ENCODE measurements at regions not wholly inside any gene's neighbourhood (a gene's known extent, or its start where the extent isn't known, plus 50 kb on each side); places are given as distances from the start of the nearest gene placed in this dataset.

- peaks cover 2% of the 10 kb centered on the region for H3K27me3 Mint-ChIP-seq (ENCODE audit: low read depth)
- Histone ChIP-seq H3K4me2 (ENCODE audit: insufficient read depth, insufficient read length, low read length) (no peak overlapping the region), H2BK5ac (ENCODE audit: insufficient read length, low read length) (no peak overlapping the region), H2AK5ac (ENCODE audit: insufficient read length, low read length) (no peak overlapping the region), H3K4ac (ENCODE audit: low read depth, low read length) (no peak overlapping the region), H2BK120ac (ENCODE audit: low read depth, low read length, poor library complexity, severe bottlenecking) (no peak overlapping the region), H4K5ac (ENCODE audit: insufficient read length, low read depth, low read length) (no peak overlapping the region), H3K18ac (ENCODE audit: insufficient read length, low read depth, low read length) (no peak overlapping the region), H3K27me3 (ENCODE audit: insufficient read depth, low read length) (no peaks in the 10 kb centered on the region), H3K23ac (ENCODE audit: insufficient read length, low read depth, low read length) (no peak overlapping the region), H3K9ac (ENCODE audit: extremely low read depth, insufficient read length, low read length) (no peak overlapping the region), H3K23me2 (ENCODE audit: insufficient read length, low read depth, low read length, poor library complexity, severe bottlenecking) (no peaks in the 10 kb centered on the region), H4K8ac (replicated peaks; ENCODE audit: insufficient read length, low read depth, low read length) (no peak overlapping the region), H3K9me3 (ENCODE audit: control insufficient read depth, low read depth, low read length) (no peaks in the 10 kb centered on the region), H3K79me2 (ENCODE audit: insufficient read depth, low read length) (no peaks in the 10 kb centered on the region), H3K27ac (ENCODE audit: insufficient read length, low read depth, low read length) (no peak overlapping the region), H3K79me1 (ENCODE audit: insufficient read depth, low read depth, low read length, poor library complexity, severe bottlenecking) (no peaks in the 10 kb centered on the region), H2BK20ac (ENCODE audit: low read depth, low read length, poor library complexity, severe bottlenecking) (no peak overlapping the region), H2BK15ac (ENCODE audit: low read depth, low read length) (no peak overlapping the region), H3K56ac (ENCODE audit: insufficient read length, low read depth, low read length) (no peak overlapping the region), H3K14ac (ENCODE audit: insufficient read depth, low read length) (no peak overlapping the region), H2BK12ac (ENCODE audit: insufficient read length, low read depth, low read length) (no peak overlapping the region), H3K4me1 (ENCODE audit: insufficient read depth, low read length) (no peaks in the 10 kb centered on the region), H4K91ac (ENCODE audit: insufficient read length, low read depth, low read length) (no peak overlapping the region), H3T11ph (ENCODE audit: low read length) (no peak overlapping the region), H2AFZ (ENCODE audit: low read length) (no peak overlapping the region), H4K20me1 (ENCODE audit: control insufficient read depth, insufficient read depth, insufficient read length) (no peaks in the 10 kb centered on the region)
- H3K4me3 Mint-ChIP-seq: no peak overlapping the region
- H3K4me1 Mint-ChIP-seq: peaks cover 5 to 7% of the 10 kb centered on the region in 2 experiments
- no peak for TF ChIP-seq CTCF (conservative IDR thresholded peaks at IDR 0.05)
- H3K27ac Mint-ChIP-seq: no peak overlapping the region
- DNase-seq: no peak
- no peaks in the 10 kb centered on the region for H3K9me3 Mint-ChIP-seq
- no CpG with 5 or more reads among the region's 2 CpGs for whole genome bisulfite sequencing (ENCODE audit: extremely low coverage, insufficient read length, low lambda C conversion rate)
- H3K36me3 Mint-ChIP-seq (ENCODE audit: insufficient read depth in 1 of 3, low read depth in 3 of 3): no peaks in the 10 kb centered on the region; a peak in 1 of 7 replicates
Observed at GRCh38 chr9:27848315-27848714, 275.0 kb upstream of the C9orf72 start.

All from H9 (cell line).